SU-DHL-6 (cell line): ENCODE measurements at regions not wholly inside any gene's neighbourhood (a gene's known extent, or its start where the extent isn't known, plus 50 kb on each side); places are given as distances from the start of the nearest gene placed in this dataset.

Experiments used
- H2AFZ ChIP-seq: fragments of 200-600 bp; sonication (generic); 2 replicates; pipeline ENCODE4 v1.6.1; 2014; ENCODE audit warnings: low read depth, mild to moderate bottlenecking, moderate library complexity, mixed read lengths, antibody characterized with exemption, low read length; ENCODE audit not compliant: severe bottlenecking
- H3F3A ChIP-seq: fragments of 200-600 bp; shearing (Covaris generic); 2 replicates; pipeline ENCODE4 v1.6.0; 2016; ENCODE audit warnings: antibody characterized with exemption, mild to moderate bottlenecking; ENCODE audit not compliant: insufficient read depth
- H3K27ac ChIP-seq: fragments of 200-600 bp; sonication (generic); 2 replicates; pipeline ENCODE4 v1.5.1; 2016; ENCODE audit warnings: low read depth, mild to moderate bottlenecking, low read length, moderate library complexity, mixed read lengths
- H3K27me3 ChIP-seq: fragments of 200-600 bp; sonication (generic), shearing (Covaris generic); 2 replicates; pipeline ENCODE4 v1.6.0; 2014; ENCODE audit warnings: mild to moderate bottlenecking, low read length
- H3K36me3 ChIP-seq: fragments of 200-600 bp; sonication (generic); 2 replicates; pipeline ENCODE4 v1.6.1; 2014; ENCODE audit warnings: mild to moderate bottlenecking, low read length, mixed read lengths
- H3K4me2 ChIP-seq: fragments of 300-600, 200-600 bp; shearing (Covaris generic), sonication (generic); 2 replicates; pipeline ENCODE4 v1.6.0; 2014; ENCODE audit warnings: low read length, low read depth, mild to moderate bottlenecking; ENCODE audit not compliant: poor library complexity, severe bottlenecking
- H3K4me3 ChIP-seq: fragments of 200-600 bp; sonication (generic); 2 replicates; pipeline ENCODE4 v1.5.1; 2014; ENCODE audit warnings: antibody characterized with exemption, low read length, mild to moderate bottlenecking, mixed read lengths; ENCODE audit not compliant: insufficient read depth, poor library complexity, severe bottlenecking
- H3K79me2 ChIP-seq: fragments of 200-600 bp; sonication (generic); 2 replicates; pipeline ENCODE4 v1.6.1; 2014; ENCODE audit warnings: mild to moderate bottlenecking, low read length, moderate library complexity; ENCODE audit not compliant: insufficient read depth
- H3K9ac ChIP-seq: fragments of 200-600 bp; sonication (generic); 2 replicates; pipeline ENCODE4 v1.7.0; 2014; ENCODE audit warnings: mild to moderate bottlenecking, low read length
- H3K9me2 ChIP-seq: fragments of 200-600 bp; sonication (generic); replicated peaks from 2 replicates; pipeline ENCODE4 v1.6.1; 2014; ENCODE audit warnings: low read length; ENCODE audit not compliant: insufficient read depth
- H3K9me3 ChIP-seq: fragments of 200-600 bp; sonication (generic); 2 replicates; pipeline ENCODE4 v1.6.1; 2014; ENCODE audit warnings: low read length, mixed read lengths; ENCODE audit not compliant: insufficient read depth
- H4K20me1 ChIP-seq: fragments of 200-600 bp; sonication (generic); 2 replicates; pipeline ENCODE4 v1.6.1; 2014; ENCODE audit warnings: low read depth, mild to moderate bottlenecking, antibody characterized with exemption, low read length, moderate library complexity, mixed read lengths
- EZH2phosphoT487 ChIP-seq: fragments of 200-600 bp; sonication (generic), shearing (Covaris generic); conservative IDR thresholded peaks from 2 replicates; pipeline ENCODE4 v1.6.1; 2018; ENCODE audit warnings: mild to moderate bottlenecking, antibody characterized with exemption, low read length, moderate library complexity, mixed read lengths
- TF ChIP-seq, protein P1 (sequence below): fragments of 200-600 bp; sonication (generic); IDR thresholded peaks from one replicate; pipeline ENCODE4 v1.5.1; 2017; ENCODE audit warnings: antibody characterized with exemption, mild to moderate bottlenecking, low read length, moderate library complexity; ENCODE audit not compliant: insufficient read depth, poor library complexity, severe bottlenecking

- H3K9me3 ChIP-seq: no peaks in the 10 kb centered on the region
- no peaks in the 10 kb centered on the region for H3K27me3 ChIP-seq
- H3K9ac ChIP-seq: no peak overlapping the region
- no peaks in the 10 kb centered on the region for H3K9me2 ChIP-seq
- no peaks in the 10 kb centered on the region for H3K79me2 ChIP-seq
- H2AFZ ChIP-seq: no peak overlapping the region
- no peak overlapping the region for H3K4me3 ChIP-seq
- H3K4me2 ChIP-seq: no peak overlapping the region
- TF ChIP-seq, protein P1, sequence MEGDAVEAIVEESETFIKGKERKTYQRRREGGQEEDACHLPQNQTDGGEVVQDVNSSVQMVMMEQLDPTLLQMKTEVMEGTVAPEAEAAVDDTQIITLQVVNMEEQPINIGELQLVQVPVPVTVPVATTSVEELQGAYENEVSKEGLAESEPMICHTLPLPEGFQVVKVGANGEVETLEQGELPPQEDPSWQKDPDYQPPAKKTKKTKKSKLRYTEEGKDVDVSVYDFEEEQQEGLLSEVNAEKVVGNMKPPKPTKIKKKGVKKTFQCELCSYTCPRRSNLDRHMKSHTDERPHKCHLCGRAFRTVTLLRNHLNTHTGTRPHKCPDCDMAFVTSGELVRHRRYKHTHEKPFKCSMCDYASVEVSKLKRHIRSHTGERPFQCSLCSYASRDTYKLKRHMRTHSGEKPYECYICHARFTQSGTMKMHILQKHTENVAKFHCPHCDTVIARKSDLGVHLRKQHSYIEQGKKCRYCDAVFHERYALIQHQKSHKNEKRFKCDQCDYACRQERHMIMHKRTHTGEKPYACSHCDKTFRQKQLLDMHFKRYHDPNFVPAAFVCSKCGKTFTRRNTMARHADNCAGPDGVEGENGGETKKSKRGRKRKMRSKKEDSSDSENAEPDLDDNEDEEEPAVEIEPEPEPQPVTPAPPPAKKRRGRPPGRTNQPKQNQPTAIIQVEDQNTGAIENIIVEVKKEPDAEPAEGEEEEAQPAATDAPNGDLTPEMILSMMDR: no peak
- TF ChIP-seq EZH2phosphoT487: no peak
- no peak overlapping the region for H3K27ac ChIP-seq
- H3K36me3 ChIP-seq: no peaks in the 10 kb centered on the region
- no peaks in the 10 kb centered on the region for H4K20me1 ChIP-seq
- H3F3A ChIP-seq: no peaks in the 10 kb centered on the region
These were observed 159.6 kb downstream of the LSM5 start for GRCh38 chr7:32330602-32331001.

DNA sequence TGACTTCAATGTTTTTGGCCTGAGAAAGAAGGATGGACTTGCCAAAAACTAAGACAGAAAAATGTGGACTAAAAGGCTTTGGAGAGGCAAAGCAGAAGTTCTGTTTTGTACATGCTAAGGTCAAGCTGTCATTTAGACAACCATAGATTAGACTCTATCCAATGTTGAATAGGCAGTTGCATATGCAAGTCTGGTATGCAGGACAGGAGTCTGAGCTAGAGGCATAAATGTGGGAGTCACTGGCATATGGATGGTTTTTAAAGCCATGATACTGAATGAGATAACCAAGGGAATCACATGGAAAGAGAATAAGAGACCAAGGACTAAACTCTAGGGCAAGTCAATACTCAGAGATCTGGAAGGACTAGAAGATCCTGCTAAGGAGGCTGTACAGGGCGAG lies 164.1 kb downstream of the LSM5 start:
- H3K9me2 ChIP-seq: no peaks in the 10 kb centered on the region
- H3K9me3 ChIP-seq: no peaks in the 10 kb centered on the region
- no peaks in the 10 kb centered on the region for H4K20me1 ChIP-seq
- no peak for TF ChIP-seq EZH2phosphoT487
- TF ChIP-seq, protein P1: no peak
- no peaks in the 10 kb centered on the region for H3K27me3 ChIP-seq
- H3K36me3 ChIP-seq: no peaks in the 10 kb centered on the region
- H3K79me2 ChIP-seq: no peaks in the 10 kb centered on the region
- no peak overlapping the region for H2AFZ ChIP-seq
- H3K27ac ChIP-seq: no peak overlapping the region
- H3F3A ChIP-seq: no peaks in the 10 kb centered on the region
- H3K4me2 ChIP-seq: no peak overlapping the region
- no peak overlapping the region for H3K9ac ChIP-seq
- H3K4me3 ChIP-seq: no peak overlapping the region

DNA sequence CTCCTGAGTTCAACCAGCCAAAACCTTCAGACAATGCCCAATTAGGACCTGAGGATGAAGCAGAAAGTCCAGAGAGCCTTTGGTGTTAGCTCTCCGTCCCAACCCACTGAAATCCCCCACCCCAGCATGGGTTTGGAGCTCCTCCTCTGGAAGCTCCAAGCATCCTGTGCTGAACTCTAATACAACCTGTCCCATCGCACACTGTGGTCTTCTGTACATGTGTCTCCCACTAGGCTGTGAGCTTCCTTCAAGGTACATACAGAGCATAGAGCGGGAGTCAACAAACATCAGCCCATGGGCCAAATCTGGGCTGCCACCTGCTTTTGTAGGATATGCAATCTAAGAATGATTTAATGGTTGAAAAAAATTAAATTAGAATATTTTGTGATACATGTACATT lies 166.5 kb downstream of the LSM5 start:
- Histone ChIP-seq H3K36me3 (no peaks in the 10 kb centered on the region), H4K20me1 (no peaks in the 10 kb centered on the region), H3K9ac (no peak overlapping the region), H3K27ac (no peak overlapping the region), H2AFZ (no peak overlapping the region), H3K4me3 (no peak overlapping the region), H3K79me2 (no peaks in the 10 kb centered on the region), H3K27me3 (no peaks in the 10 kb centered on the region), H3F3A (no peaks in the 10 kb centered on the region), H3K9me2 (no peaks in the 10 kb centered on the region), H3K4me2 (no peak overlapping the region), H3K9me3 (no peaks in the 10 kb centered on the region)
- TF ChIP-seq EZH2phosphoT487: no peak
- TF ChIP-seq, protein P1: no peak

- no peaks in the 10 kb centered on the region for H4K20me1 ChIP-seq
- no peak overlapping the region for H3K4me2 ChIP-seq
- no peaks in the 10 kb centered on the region for H3K9me3 ChIP-seq
- H3K79me2 ChIP-seq: no peaks in the 10 kb centered on the region
- TF ChIP-seq EZH2phosphoT487: no peak
- TF ChIP-seq, protein P1: no peak
- no peak overlapping the region for H3K27ac ChIP-seq
- H3K36me3 ChIP-seq: no peaks in the 10 kb centered on the region
- no peak overlapping the region for H3K9ac ChIP-seq
- no peak overlapping the region for H3K4me3 ChIP-seq
- no peaks in the 10 kb centered on the region for H3F3A ChIP-seq
- H3K9me2 ChIP-seq: no peaks in the 10 kb centered on the region
- no peaks in the 10 kb centered on the region for H3K27me3 ChIP-seq
- H2AFZ ChIP-seq: no peak overlapping the region
These were observed 171.2 kb downstream of the LSM5 start for GRCh38 chr7:32319012-32319382.
